HG03439 (cell line): ENCODE measurements at regions not wholly inside any gene's neighbourhood (a gene's known extent, or its start where the extent isn't known, plus 50 kb on each side); places are given as distances from the start of the nearest gene placed in this dataset.

ENCODE experiments used
- ATAC-seq: cut with Tn5 transposase; IDR thresholded peaks from one replicate; pipeline ENCODE4 v1.9.1; 2021; ENCODE audit warnings: mild to moderate bottlenecking, moderate library complexity; ENCODE audit not compliant: unreplicated experiment

- ATAC-seq, result no peak
Measured at GRCh38 chr11:95692526-95693260, 96.9 kb downstream of the FAM76B start.

- no peak for ATAC-seq
Measured at GRCh38 chr11:95690100-95690499, 99.5 kb downstream of the FAM76B start.

- ATAC-seq, result no peak
Measured at GRCh38 chr11:95688501-95689222, 100.9 kb downstream of the FAM76B start.

- no peak for ATAC-seq
Measured at GRCh38 chr11:95688015-95688414, 101.6 kb downstream of the FAM76B start.

DNA sequence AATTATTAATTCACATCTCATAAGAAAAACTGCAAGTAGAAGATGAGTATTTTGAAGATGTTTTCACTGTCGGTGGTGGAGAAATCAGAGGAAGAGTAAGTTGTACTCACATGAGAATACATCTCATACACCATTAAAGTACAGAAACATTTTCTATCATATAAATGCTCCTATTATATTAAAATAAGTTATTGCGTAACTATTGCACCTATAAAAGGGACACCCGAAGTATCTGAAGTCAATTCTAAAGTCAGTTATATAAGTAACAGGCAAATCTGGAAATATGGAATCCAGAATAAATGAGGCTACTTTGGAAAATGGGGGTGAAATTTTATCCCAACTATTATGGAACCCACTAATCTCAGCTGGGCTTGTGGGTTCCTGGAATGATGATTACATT is 103.3 kb downstream of the FAM76B start:
- ATAC-seq, result no peak

GRCh38 chr11:95684701-95685100 is 104.9 kb downstream of the FAM76B start:
- no peak for ATAC-seq

GRCh38 chr11:95684170-95684569 is 105.4 kb downstream of the FAM76B start:
- ATAC-seq, result no peak

DNA sequence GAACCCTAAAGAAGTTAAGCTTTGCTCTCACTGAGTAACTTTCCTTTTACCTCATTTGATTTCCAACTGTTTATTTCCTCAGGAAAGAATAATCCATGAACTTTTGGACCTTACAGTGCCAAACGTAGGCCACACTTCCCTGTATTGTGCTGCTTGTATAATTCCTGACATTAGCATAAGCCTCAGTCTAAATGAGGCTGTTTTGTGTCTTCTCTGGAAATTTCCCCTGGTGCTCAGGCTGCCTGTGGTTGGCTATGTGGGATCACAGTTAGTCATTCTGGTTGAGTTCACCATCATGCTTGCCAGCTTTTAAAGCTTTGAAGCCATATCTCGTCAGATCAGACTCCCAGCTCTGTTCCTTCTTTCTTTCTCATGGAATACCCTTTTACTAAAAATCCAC is 107.0 kb downstream of the FAM76B start:
- no peak for ATAC-seq

GRCh38 chr11:95680169-95680929 is 109.2 kb downstream of the FAM76B start:
- ATAC-seq, result peak; percentile 84

- ATAC-seq, result no peak
Measured at GRCh38 chr11:95678988-95679387, 110.6 kb downstream of the FAM76B start.

DNA sequence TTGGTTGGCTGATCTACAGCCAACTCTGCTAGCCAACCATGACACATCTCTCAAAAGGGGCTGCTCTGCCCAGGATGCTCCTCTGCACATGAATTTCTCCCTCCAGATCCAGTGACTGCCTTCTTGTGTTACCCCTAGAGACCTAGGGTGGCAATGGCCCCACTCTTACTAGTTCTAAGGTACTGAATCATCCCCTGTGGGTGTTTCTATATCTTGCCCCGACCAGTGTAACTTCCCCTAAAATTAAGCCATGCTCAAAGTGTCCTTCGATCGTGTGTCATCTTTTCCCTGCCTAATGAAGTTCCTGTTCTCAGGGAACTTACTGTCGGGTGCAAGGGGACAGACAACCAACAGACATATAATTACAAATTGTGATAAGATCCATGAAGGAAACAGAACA is 113.3 kb downstream of the FAM76B start:
- ATAC-seq, result no peak

DNA sequence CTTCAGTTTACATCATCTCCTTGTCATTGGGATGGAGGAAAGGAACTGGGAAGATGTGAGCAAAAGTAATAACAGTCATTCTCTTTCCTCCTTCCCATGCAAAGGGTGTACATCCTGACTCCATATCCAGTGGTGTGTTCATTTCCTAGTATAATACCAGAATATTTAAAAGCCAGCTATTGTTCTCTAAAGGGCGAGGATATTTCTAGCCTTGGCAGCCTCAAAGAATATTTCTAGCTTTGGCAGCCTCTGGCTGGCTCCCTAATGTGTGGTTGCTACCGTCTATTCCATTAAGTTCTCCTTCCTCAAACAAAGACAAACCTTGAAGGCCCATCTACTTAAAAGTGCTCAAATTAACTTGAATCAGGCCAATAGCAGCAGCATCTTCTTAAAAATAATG is 114.0 kb downstream of the FAM76B start:
- no peak for ATAC-seq

DNA sequence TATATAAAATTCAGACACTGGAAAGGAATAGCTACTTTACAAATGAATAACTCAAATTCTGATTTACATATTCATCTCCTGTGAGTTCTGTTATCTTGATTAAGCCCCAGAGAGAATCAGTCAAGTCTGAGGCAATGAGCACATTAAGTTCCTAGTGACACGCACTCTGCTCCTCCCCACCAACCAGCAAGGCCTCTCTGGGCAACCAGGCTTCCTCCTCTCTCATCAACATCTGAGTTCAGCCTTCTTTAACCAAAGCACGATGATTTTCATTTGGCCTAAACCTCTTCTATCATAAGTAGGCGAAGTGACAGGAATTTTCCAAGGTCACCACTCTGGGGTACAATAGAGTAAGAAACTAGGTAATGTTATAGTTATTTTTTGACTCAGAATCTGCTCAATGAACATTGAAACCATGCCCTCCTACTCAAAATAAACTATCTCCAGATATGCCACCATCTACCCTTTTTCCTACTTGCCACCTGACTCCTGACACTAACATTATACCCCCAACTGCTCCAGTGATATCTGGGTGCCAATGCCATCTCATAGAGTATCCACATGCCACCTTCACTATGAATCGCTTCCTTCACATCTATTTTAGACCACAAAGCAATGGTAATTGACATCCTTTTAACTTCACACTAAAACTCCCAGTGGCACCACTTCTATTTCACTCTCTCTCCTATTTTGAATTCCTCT is 114.8 kb downstream of the FAM76B start:
- ATAC-seq, result no peak

- no peak for ATAC-seq
Measured at GRCh38 chr11:95671768-95672167, 117.8 kb downstream of the FAM76B start.

DNA sequence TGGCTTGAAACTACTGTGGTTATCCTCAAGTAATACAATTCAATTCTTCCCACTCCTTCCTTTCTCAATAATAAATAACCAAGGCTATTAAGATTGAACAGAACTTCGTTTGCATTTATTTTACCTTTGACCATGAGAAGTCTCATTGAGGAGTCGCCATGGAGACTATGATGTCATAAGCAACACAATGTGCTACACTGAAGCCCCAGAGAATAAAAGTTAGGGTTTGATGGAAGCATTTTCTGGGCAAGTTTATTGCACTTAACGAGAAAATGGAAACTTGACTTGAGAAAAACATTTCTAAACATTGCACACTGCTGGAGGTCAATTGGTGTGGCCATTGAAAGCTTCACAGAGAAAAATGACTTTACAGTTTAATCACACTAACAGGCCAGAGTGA is 121.5 kb downstream of the FAM76B start:
- no peak for ATAC-seq

GRCh38 chr11:95661162-95661561 is 128.4 kb downstream of the FAM76B start:
- no peak for ATAC-seq

GRCh38 chr11:95660038-95660437 is 129.5 kb downstream of the FAM76B start:
- ATAC-seq, result no peak

DNA sequence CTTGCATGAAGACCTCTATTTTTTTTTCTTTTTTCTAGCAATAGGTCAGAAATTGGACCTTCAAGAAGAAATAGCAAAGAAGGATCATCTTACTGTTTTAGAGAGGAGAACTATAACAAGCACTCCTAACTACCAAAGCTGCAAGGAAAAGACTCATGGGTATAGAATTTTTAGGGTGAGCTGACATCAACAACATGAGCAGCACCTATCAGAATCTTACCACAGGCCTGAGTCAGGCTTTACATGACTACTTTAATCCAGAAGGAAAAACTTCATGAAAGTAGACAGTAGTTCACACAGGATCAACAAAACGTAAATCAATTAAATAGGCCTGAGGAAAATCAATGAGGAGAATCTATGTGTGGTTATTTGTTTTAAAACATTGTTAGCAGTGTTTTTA is 130.5 kb downstream of the FAM76B start:
- ATAC-seq, result no peak

GRCh38 chr11:95655536-95655935 is 134.0 kb downstream of the FAM76B start:
- no peak for ATAC-seq

DNA sequence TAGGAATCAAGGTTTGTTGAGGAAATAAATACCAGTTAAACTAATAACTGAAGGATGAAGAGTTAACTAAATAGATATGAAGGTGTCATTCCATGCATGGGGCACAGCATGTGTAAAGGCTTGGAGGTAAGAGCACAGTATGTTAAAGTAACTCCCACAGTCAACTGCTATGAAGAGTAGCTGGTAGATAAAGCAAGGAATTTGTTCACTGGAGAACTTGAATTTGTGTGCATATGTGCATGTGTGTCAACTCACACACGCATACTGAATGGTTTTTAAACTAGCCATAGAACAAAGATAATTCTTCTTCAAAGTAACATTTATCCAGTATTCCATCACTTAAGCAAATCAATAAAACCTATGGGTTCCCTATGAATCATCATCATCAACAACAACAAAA is 135.9 kb downstream of the FAM76B start:
- no peak for ATAC-seq

DNA sequence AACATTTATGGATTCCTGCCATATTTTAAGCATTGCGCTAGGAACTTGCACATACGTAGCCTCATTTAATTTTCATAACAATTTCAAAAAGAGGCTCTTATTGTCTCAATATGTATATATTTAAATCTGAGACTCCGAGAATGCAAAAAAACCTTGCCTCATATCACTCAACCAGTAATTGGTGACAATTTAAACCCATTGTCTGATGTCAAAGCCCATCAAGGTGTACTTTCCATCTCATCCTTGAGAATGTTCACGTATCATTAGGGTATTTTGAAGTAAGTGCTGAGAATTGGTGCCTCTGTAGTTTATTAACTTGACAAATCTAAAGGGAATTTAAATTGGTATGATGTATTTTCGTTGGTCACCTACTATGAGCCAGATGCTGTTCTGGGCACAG is 136.5 kb downstream of the FAM76B start:
- no peak for ATAC-seq
